ENCODE measurements at regions not wholly inside any gene's neighbourhood (a gene's known extent, or its start where the extent isn't known, plus 50 kb on each side); places are given as distances from the start of the nearest gene placed in this dataset.

DNA sequence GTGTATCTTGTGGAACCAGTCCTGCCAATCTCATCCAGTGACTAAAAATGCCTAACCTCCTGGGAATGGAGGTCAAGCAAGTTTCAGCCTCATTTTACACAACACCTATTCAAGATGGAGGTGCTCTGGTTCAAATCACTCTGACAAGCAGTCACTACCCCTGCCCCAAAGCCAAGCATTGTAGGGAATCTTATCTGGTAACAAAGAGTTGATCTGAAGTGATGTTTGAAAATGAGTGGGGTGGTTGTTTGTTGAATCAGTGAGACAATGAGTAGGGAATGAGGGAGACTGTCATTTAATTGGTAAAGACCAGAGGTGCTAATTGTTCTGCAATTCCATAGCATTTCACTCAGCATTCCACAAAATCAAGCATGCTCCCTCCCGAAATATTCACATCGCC lies 132.0 kb downstream of the RND3 start:
- Histone ChIP-seq H3K79me2 (ENCODE audit: insufficient read depth, low read length) (no peaks in the 10 kb centered on the region), H2AFZ (ENCODE audit: low read length) (no peak overlapping the region), H3F3A (ENCODE audit: low read depth) (no peaks in the 10 kb centered on the region), H3K9me2 (replicated peaks; ENCODE audit: low read depth, low read length) (no peaks in the 10 kb centered on the region), H3K4me3 (ENCODE audit: low read length, poor library complexity, severe bottlenecking) (no peak overlapping the region), H3K4me2 (ENCODE audit: low read depth, low read length, poor library complexity, severe bottlenecking) (no peak overlapping the region), H3K36me3 (ENCODE audit: insufficient read depth, low read length) (no peaks in the 10 kb centered on the region), H3K9me3 (ENCODE audit: insufficient read depth, low read depth, low read length) (no peaks in the 10 kb centered on the region), H4K20me1 (ENCODE audit: insufficient read depth, low read length, poor library complexity, severe bottlenecking) (no peaks in the 10 kb centered on the region), H3K27me3 (ENCODE audit: insufficient read depth, low read length, poor library complexity, severe bottlenecking) (no peaks in the 10 kb centered on the region), H3K9ac (ENCODE audit: low read depth, low read length, poor library complexity, severe bottlenecking) (no peak overlapping the region), H3K4me1 (ENCODE audit: insufficient read depth, low read length, poor library complexity, severe bottlenecking) (no peaks in the 10 kb centered on the region)
- TF ChIP-seq CTCF (conservative IDR thresholded peaks at IDR 0.05; ENCODE audit: low read length) (no peak), EZH2phosphoT487 (IDR thresholded peaks at IDR 0.05; ENCODE audit: borderline replicate concordance) (no peak)

DNA sequence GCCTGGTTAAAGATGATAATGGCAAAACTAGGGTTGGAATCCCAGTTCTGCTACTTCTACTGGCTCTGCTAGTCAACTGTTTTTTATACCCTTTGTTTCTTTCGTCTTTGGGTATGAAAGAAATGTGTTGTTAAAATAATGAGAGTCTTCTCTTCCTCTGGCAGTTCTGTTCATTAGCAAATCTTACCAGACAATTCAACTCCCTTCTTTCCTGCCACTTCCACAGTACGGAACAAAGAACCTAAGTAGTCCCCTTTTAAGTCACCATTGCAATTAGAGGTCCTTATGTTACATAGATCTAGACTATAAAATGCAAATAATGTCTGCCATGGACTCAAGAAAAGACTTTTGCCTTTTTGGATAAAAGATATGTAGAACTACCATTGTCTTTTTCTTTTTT lies 134.1 kb downstream of the RND3 start:
- Histone ChIP-seq H2AFZ (ENCODE audit: low read length) (no peak overlapping the region), H3K4me1 (ENCODE audit: insufficient read depth, low read length, poor library complexity, severe bottlenecking) (no peaks in the 10 kb centered on the region)

DNA sequence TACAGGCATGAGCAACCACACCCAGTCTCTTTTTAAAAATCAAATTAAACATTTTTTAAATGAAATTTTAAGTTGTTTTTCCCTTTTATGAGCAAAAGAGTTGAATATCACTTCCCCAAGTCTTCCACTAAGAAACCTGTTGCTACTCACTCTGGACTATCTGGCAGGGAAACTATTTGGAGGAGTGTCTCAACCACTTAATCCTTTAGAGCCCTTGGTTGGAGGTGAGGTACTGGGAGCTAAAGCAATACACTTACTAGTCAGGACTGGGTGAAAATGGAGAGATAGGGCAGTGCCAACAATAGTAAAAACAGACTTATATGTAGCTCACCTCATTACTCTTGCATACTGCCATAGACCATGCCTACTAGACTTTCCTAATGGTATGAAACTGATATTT lies 135.5 kb downstream of the RND3 start:
- Histone ChIP-seq H4K20me1 (ENCODE audit: insufficient read depth, low read length, poor library complexity, severe bottlenecking) (no peaks in the 10 kb centered on the region), H3K79me2 (ENCODE audit: insufficient read depth, low read length) (no peaks in the 10 kb centered on the region), H3K9me3 (ENCODE audit: insufficient read depth, low read depth, low read length) (no peaks in the 10 kb centered on the region), H3K4me2 (ENCODE audit: low read depth, low read length, poor library complexity, severe bottlenecking) (no peak overlapping the region), H3K9me2 (replicated peaks; ENCODE audit: low read depth, low read length) (no peaks in the 10 kb centered on the region), H3F3A (ENCODE audit: low read depth) (no peaks in the 10 kb centered on the region), H3K9ac (ENCODE audit: low read depth, low read length, poor library complexity, severe bottlenecking) (no peak overlapping the region), H3K36me3 (ENCODE audit: insufficient read depth, low read length) (no peaks in the 10 kb centered on the region), H3K27me3 (ENCODE audit: insufficient read depth, low read length, poor library complexity, severe bottlenecking) (no peaks in the 10 kb centered on the region), H3K4me3 (ENCODE audit: low read length, poor library complexity, severe bottlenecking) (no peak overlapping the region), H3K4me1 (ENCODE audit: insufficient read depth, low read length, poor library complexity, severe bottlenecking) (no peaks in the 10 kb centered on the region), H2AFZ (ENCODE audit: low read length) (no peak overlapping the region)
- TF ChIP-seq EZH2phosphoT487 (IDR thresholded peaks at IDR 0.05; ENCODE audit: borderline replicate concordance) (no peak), CTCF (conservative IDR thresholded peaks at IDR 0.05; ENCODE audit: low read length) (no peak)

More for the DNA sequence above, 134.1 kb downstream of the RND3 start:
- Histone ChIP-seq H3K4me3 (ENCODE audit: low read length, poor library complexity, severe bottlenecking) (no peak overlapping the region), H3K79me2 (ENCODE audit: insufficient read depth, low read length) (no peaks in the 10 kb centered on the region), H3F3A (ENCODE audit: low read depth) (no peaks in the 10 kb centered on the region), H3K4me2 (ENCODE audit: low read depth, low read length, poor library complexity, severe bottlenecking) (no peak overlapping the region), H4K20me1 (ENCODE audit: insufficient read depth, low read length, poor library complexity, severe bottlenecking) (no peaks in the 10 kb centered on the region), H3K27me3 (ENCODE audit: insufficient read depth, low read length, poor library complexity, severe bottlenecking) (no peaks in the 10 kb centered on the region), H3K9ac (ENCODE audit: low read depth, low read length, poor library complexity, severe bottlenecking) (no peak overlapping the region), H3K9me3 (ENCODE audit: insufficient read depth, low read depth, low read length) (no peaks in the 10 kb centered on the region), H3K36me3 (ENCODE audit: insufficient read depth, low read length) (no peaks in the 10 kb centered on the region), H3K9me2 (replicated peaks; ENCODE audit: low read depth, low read length) (no peaks in the 10 kb centered on the region)
- TF ChIP-seq EZH2phosphoT487 (IDR thresholded peaks at IDR 0.05; ENCODE audit: borderline replicate concordance) = no peak
- TF ChIP-seq CTCF (conservative IDR thresholded peaks at IDR 0.05; ENCODE audit: low read length) = no peak

Data from Loucy (cell line).